Renal pelvis (tissue), 1 donor: ENCODE measurements at regions not wholly inside any gene's neighbourhood (a gene's known extent, or its start where the extent isn't known, plus 50 kb on each side); places are given as distances from the start of the nearest gene placed in this dataset.
"Not testable (repeated sequence)": the region's sequence is repeated elsewhere in the genome, so short reads cannot be mapped to it uniquely, and the experiment has no call there.

Experiments
- DNase-seq: peaks from one replicate; pipeline ENCODE4 v3.0.0-alpha.2; 2013

DNA sequence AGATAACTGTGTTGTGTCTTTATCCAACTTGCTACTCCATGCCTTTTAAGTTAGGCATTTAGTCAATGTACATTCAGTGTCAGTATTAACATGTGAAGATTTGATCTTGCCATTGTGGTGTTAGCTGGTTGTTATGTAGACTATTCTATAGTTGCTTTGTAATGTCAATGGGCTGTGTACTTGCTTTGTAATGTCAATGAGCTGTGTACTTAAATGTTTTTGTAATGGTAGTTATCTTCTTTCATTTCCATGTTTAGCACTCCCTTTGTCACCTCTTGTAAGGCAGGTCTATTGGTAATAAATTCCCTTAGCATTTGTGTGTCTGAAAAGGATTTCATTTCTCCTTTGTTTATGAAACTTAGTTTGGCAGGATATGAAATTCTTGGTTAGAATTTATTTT is 53.4 kb downstream of the MC4R start:
- no peak for DNase-seq

- DNase-seq: no peak
Measured at GRCh38 chr18:60311676-60312360, 60.8 kb downstream of the MC4R start.

DNA sequence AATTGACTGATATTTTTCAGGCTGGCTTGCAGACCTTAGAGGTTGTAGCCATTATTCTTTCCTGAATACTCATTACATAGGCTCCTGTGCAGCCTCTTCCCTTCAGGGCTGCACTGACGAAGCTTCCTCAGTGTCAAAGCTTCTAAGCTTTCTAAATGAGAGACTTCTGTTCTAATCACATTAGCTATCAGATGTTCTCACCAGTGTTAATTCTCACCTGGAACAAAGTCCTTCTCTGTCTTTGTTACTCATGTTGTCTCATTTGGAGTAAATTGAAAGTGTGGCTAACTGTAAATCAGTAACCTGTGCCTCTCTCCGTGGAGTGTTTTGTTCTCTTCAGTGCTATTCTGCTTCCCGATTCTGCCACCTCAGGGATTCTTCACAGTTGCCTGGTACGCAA is 76.9 kb downstream of the MC4R start:
- DNase-seq: peak; percentile 15

DNA sequence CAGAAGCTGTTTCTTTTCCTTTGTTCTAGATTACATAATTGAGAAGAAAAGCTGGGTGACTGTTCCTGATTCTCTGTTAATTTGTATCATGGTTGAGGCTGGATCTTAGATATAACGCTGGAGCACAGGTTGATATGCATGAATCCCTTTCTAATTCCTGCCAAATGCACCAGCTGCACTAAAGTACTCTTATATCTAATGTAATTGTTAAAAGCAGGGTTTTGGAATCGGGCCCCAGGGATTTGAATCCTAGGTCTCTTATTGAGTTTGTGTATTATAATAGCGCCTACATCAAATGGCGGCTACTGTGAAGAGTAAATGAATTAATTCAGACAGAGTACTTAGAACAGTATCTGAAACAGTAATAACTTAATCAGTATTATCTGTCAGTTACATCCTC is 80.4 kb downstream of the MC4R start:
- no peak for DNase-seq

DNA sequence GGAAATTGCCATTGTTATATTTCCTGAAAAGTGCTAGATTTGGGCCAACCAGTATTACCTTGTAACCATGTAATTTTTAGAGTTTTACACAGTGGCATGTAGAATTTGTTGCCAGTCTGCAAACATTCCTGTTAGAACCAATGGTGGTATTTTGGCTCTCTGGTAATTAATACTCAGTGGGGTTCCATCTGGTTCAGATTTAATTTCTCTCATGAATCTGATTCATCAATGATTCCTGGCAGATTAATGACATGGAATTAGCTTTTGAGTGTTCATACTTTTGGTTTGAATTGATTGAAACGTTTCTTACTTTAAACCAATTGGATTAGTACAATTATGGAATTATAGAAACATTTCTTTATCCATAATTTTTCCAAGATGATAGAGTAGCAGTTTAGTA is 93.2 kb downstream of the MC4R start:
- DNase-seq: no peak

- no peak for DNase-seq
Measured at GRCh38 chr18:60277855-60278480, 94.6 kb downstream of the MC4R start.

GRCh38 chr18:60267391-60268058 is 105.0 kb downstream of the MC4R start:
- no peak for DNase-seq

- no peak for DNase-seq
Measured at GRCh38 chr18:60266558-60266957, 106.0 kb downstream of the MC4R start.

DNA sequence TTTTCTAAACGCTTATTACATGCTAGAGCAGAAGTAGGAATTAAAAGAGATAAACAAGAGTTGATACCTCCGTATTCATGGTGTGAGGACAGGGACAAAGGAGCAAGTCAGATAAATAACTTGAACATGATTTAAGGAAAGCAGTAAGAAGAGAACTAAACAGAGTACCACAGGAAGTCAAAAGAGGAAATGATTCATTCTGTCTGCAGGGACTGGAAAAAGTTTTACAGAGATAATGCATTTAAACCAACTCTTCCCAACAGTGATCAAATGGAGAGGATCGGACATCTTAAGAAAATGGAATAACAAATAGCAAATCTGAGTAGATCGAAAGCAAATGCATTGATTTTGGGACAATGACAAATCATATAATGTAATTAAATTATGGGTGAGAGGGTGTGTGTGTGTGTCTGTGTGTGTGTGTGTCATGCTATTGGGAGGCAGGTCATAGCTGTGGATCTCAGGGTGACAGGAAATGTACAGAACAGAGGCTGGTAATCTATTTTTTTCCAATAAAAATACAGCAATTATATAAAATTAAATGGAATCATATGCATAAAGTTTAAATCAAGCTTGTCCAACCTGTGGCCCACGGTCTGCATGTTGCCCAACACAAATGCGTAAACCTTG is 113.4 kb downstream of the MC4R start:
- DNase-seq: no peak

DNA sequence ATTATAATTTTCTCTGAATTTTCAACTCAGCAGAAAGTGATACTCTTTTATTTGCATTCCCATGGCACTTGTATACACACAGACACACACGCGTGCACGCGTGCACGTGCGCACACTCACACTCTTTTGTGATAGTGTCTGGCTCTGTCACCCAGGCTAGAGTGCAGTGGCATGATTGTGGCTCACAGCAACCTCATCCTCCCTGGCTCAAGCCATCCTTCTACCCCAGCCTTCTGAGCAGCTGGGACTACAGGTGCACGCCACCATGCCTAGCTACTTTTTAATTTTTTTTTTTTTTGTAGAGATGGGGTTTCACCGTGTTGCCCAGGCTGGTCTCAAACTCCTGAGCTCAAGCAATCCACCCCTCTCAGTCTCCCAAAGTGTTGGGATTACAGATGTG is 123.2 kb downstream of the MC4R start:
- no peak for DNase-seq

GRCh38 chr18:60248336-60249330 is 123.9 kb downstream of the MC4R start:
- no peak for DNase-seq

DNA sequence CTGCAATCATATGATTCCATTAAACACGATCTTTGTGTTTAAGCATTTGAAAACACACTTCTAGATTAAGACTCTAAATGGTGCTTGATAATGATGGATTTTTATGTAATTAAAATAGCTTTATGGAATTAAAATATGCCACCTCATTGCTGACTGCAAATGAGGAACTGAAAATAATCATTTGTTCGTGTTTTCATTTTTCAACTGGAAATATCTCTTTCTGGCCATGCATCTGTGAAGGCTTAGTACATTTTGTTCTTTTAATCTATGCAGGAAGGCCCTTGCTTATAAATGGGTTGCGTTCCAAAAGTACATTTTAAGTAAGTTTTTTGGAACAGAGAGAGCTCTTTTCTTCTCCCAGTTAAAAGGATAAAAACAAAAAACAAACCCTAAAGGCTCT is 125.5 kb downstream of the MC4R start:
- no peak for DNase-seq

DNA sequence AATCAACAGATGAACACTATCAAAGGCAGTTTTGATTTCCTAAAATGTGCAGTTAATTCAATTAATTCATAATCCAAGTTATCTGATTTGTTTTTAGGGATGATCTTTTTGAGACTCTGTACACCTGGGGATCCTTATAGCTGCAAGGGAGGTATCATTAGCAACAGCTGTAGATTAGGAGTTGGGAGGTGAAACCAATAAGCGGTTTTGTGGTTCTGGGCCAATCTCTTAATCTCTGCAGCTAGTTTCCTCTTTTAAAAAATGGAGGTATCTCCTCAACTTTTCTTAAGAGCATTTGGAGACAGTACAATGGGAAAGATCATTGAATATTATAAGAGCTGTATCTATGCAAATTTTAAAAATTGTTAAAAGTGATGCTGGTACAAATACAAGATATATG is 126.0 kb downstream of the MC4R start:
- no peak for DNase-seq

DNA sequence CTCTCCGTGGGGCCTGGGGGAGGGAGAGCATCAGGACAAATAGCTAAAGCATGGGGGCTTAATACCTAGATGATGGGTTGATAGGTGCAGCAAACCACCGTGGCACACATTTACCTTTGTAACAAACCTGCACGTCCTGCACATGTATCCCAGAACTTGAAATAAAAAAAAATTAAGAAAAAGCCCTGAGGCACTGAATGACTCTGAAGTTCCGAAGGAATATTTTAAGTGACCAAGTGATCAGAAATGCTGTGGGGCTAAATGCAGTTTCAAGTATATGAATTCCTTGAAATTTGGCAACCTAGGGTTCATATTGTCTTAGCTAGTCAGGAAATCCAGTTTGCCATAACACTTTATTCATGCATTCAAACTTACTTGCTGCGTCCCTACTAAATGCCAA is 127.5 kb downstream of the MC4R start:
- no peak for DNase-seq

DNA sequence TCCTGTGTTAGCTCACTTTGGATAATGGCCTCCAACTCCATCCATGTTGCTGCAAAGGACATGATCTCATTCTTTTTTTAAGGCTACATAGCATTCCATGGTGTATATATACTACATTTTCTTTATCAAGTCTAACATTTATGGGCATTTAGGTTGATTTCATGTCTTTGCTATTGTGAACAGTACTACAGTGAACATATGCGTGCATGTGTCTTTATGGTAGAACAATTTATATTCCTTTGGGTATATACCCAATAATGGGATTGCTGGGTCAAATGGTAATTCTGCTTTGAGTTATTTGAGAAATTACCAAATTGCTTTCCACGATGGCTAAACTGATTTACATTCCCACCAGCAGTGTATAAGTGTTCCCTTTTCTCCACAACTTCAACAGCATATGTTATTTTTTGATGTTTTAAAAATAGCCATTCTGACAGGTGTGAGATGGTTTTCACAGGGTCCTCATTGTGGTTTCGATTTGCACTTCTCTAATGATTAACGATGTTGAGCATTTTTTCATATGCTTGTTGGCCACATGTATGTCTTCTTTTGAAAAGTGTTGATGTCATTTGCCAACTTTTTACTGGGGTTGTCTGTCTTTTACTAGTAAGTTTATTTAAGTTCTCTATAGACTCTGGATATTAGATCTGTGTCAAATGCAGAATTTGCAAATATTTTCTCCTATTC is 133.4 kb downstream of the MC4R start:
- DNase-seq: not testable (repeated sequence)

DNA sequence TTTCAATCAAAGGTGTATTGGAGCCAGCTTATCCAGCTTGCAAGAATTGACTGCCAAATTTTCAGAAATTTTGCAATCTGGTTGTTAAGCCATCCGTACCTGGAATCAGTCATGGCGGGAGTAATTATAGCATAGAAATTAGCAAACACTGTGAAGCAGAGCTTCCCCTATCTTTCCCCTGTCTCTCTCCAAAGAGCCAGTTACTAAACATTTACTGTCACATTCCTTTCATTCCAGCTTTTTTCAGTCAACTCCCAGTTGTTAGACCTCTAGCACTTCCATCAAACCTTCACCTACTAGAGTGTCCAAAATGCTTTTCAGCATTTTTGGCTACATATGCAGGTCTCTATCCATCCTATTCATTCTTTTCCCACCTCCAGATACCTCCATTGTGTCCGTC is 137.4 kb downstream of the MC4R start:
- DNase-seq: no peak

GRCh38 chr18:60232541-60232940 is 140.0 kb downstream of the MC4R start:
- no peak for DNase-seq

DNA sequence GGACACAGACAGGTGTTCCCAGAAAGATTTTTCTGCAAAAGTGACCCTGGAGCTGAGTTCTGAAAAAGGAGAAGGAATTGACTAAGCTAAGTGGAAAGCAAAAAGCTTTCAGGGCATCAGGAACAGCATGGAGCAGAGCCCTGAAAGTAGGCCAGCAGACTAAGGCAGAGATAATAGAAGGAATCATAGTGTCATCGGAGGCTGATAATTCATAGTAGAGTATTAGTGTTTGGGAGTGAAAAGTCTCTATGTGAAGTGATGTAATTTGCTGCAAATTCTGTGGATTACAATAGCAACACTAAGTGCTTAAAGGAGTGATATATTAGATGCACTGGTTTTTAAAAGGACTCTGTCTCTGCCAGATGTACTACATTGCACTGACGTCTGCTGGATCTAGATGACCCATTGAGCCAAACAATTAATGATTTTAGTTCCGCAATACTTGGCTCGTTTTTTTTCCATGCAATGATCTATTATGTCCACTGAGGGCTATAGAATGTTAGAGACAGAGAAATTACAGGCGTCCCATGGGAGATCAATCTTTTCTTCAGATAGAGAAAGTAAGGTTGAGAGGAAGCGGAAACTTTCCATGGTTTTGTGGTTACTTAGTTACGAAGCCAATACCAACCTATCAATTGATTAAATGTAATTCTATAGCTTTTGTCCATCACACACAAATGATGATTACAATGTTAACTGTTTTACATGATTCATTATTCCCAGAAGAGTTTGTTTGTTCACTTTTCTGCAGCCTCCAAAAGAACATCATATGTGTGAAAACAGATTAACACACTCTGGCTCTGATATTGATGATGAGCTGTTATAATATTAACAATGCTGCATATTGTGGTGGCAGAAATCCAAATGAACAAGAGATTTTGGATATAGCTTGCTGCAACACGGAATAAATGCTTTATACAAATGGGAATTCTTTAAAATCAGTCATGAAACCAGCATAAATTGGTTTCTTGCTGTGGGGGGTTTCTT is 143.7 kb downstream of the MC4R start:
- no peak for DNase-seq

- no peak for DNase-seq
Measured at GRCh38 chr18:60215432-60215831, 157.1 kb downstream of the MC4R start.

DNA sequence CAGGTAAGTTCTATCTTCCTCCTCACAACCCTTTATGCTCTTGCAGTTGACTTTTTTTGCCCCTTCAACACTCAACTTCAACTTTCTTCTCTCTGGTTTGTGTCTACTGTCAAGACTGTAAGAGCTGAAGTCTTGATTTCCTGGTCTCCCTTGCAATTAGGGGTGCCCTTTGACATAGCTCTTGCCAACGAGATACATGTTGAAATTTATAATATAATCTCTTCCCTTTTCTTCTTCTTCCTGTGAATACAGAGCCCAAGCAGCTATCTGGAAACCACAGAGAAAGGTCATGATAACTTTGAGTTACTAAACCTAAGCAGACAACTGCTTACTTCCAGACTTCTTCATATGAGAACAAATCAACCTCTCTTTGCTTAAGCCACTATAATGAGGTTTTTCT is 163.5 kb downstream of the MC4R start:
- no peak for DNase-seq
